ENCODE measurements at regions not wholly inside any gene's neighbourhood (a gene's known extent, or its start where the extent isn't known, plus 50 kb on each side); places are given as distances from the start of the nearest gene placed in this dataset.

GRCh38 chr15:59917504-59918157, 86.5 kb upstream of the FOXB1 start:
- H3K27me3 Mint-ChIP-seq (ENCODE audit: low read depth, poor library complexity): peaks cover 4% of the 10 kb centered on the region
- DNase-seq: peak; percentile 79

GRCh38 chr15:59906046-59906445, 98.1 kb upstream of the FOXB1 start:
- no peaks in the 10 kb centered on the region for H3K36me3 Mint-ChIP-seq (ENCODE audit: low read depth)
- no peak overlapping the region for H3K27ac Mint-ChIP-seq
- H3K4me3 Mint-ChIP-seq: no peak overlapping the region
- peaks cover 3% of the 10 kb centered on the region for H3K9me3 Mint-ChIP-seq
- no peak for TF ChIP-seq CTCF (IDR thresholded peaks at IDR 0.05)
- H3K4me1 Mint-ChIP-seq: peaks cover 12% of the 10 kb centered on the region
- H3K27me3 Mint-ChIP-seq (ENCODE audit: low read depth, poor library complexity): peaks cover 23% of the 10 kb centered on the region
- no peak for DNase-seq

More at GRCh38 chr15:59917504-59918157, 86.5 kb upstream of the FOXB1 start:
- peaks cover 3% of the 10 kb centered on the region for H3K9me3 Mint-ChIP-seq
- peak; percentile 60 for TF ChIP-seq CTCF (IDR thresholded peaks at IDR 0.05)
- peaks cover 30% of the 10 kb centered on the region for H3K4me1 Mint-ChIP-seq
- H3K36me3 Mint-ChIP-seq (ENCODE audit: low read depth): no peaks in the 10 kb centered on the region
- no peak overlapping the region for H3K27ac Mint-ChIP-seq
- no peak overlapping the region for H3K4me3 Mint-ChIP-seq

- H3K27me3 Mint-ChIP-seq (ENCODE audit: low read depth, poor library complexity): peaks cover 23% of the 10 kb centered on the region
Observed at GRCh38 chr15:59905176-59905575, 98.9 kb upstream of the FOXB1 start.

GRCh38 chr15:59904450-59905135, 99.5 kb upstream of the FOXB1 start:
- Mint-ChIP-seq H3K36me3 (ENCODE audit: low read depth) (no peaks in the 10 kb centered on the region), H3K27me3 (ENCODE audit: low read depth, poor library complexity) (peaks cover 23% of the 10 kb centered on the region), H3K9me3 (no peaks in the 10 kb centered on the region), H3K4me1 (peaks cover 12% of the 10 kb centered on the region), H3K4me3 (no peak overlapping the region), H3K27ac (no peak overlapping the region)
- no peak for TF ChIP-seq CTCF (IDR thresholded peaks at IDR 0.05)
- no peak for DNase-seq

More at GRCh38 chr15:59905176-59905575, 98.9 kb upstream of the FOXB1 start:
- H3K4me1 Mint-ChIP-seq: peaks cover 12% of the 10 kb centered on the region
- H3K36me3 Mint-ChIP-seq (ENCODE audit: low read depth): no peaks in the 10 kb centered on the region
- no peak overlapping the region for H3K27ac Mint-ChIP-seq
- TF ChIP-seq CTCF (IDR thresholded peaks at IDR 0.05): no peak
- H3K4me3 Mint-ChIP-seq: no peak overlapping the region
- no peaks in the 10 kb centered on the region for H3K9me3 Mint-ChIP-seq
- no peak for DNase-seq

- H3K4me1 Mint-ChIP-seq: peaks cover 12% of the 10 kb centered on the region
- H3K36me3 Mint-ChIP-seq (ENCODE audit: low read depth): no peaks in the 10 kb centered on the region
- H3K4me3 Mint-ChIP-seq: no peak overlapping the region
- no peak overlapping the region for H3K27ac Mint-ChIP-seq
- no peaks in the 10 kb centered on the region for H3K9me3 Mint-ChIP-seq
- peaks cover 21% of the 10 kb centered on the region for H3K27me3 Mint-ChIP-seq (ENCODE audit: low read depth, poor library complexity)
- no peak for DNase-seq
- no peak for TF ChIP-seq CTCF (IDR thresholded peaks at IDR 0.05)
Observed at GRCh38 chr15:59896663-59897074, 107.4 kb upstream of the FOXB1 start.
